BLaER1 treated with 17β-estradiol and CSF1 and Interleukin-3, amounts not matched to agents 10 nM and 100 nM (cell line): ENCODE measurements at regions not wholly inside any gene's neighbourhood (a gene's known extent, or its start where the extent isn't known, plus 50 kb on each side); places are given as distances from the start of the nearest gene placed in this dataset.

Experiments used
- H3K27ac ChIP-seq, 11 experiments: shearing (Covaris generic); formaldehyde crosslinking; 2 replicates each; pipeline ENCODE4 v1.8.1; 2022
- H3K27me3 ChIP-seq, 11 experiments: shearing (Covaris generic); formaldehyde crosslinking; 2 replicates each; pipeline ENCODE4 v1.8.1; 2022
- H3K36me3 ChIP-seq, 11 experiments: shearing (Covaris generic); formaldehyde crosslinking; 2 replicates each; pipeline ENCODE4 v1.8.1; 2022
- H3K4me1 ChIP-seq, 10 experiments: shearing (Covaris generic); formaldehyde crosslinking; 2 replicates each; pipeline ENCODE4 v1.8.1; 2022
- H3K4me2 ChIP-seq, 11 experiments: shearing (Covaris generic); formaldehyde crosslinking; 2 replicates each; pipeline ENCODE4 v1.8.1; 2022
- H3K4me3 ChIP-seq, 10 experiments: shearing (Covaris generic); formaldehyde crosslinking; 2 replicates each; pipeline ENCODE4 v1.8.1; 2022
- H3K9ac ChIP-seq, 11 experiments: shearing (Covaris generic); formaldehyde crosslinking; 2 replicates each; pipeline ENCODE4 v1.8.1; 2022
- H3K9me3 ChIP-seq, 11 experiments: shearing (Covaris generic); formaldehyde crosslinking; replicated peaks in 1 of 11; 2 replicates each; pipeline ENCODE4 v1.8.1; 2022
- H4K20me1 ChIP-seq, 11 experiments: shearing (Covaris generic); formaldehyde crosslinking; 2 replicates each; pipeline ENCODE4 v1.8.1; 2022
- Cebpa-rat ChIP-seq, 11 experiments: shearing (Covaris generic); IDR thresholded peaks; 2 replicates each; pipeline ENCODE4 v1.8.1; 2022

GRCh38 chrX:13927175-13927574 is 102.5 kb downstream of the GEMIN8 start:
- no peaks in the 10 kb centered on the region; a peak in 2 of 22 replicates for H4K20me1 ChIP-seq
- no peaks in the 10 kb centered on the region for H3K36me3 ChIP-seq
- H3K9me3 ChIP-seq = peaks cover 0 to 8% (median 0%) of the 10 kb centered on the region in 11 experiments; a peak in 3 of 22 replicates
- no peak overlapping the region for H3K4me3 ChIP-seq
- peaks cover 0 to 6% (median 5%) of the 10 kb centered on the region in 10 experiments; a peak in 13 of 20 replicates for H3K4me1 ChIP-seq
- no peak overlapping the region for H3K27ac ChIP-seq
- TF ChIP-seq Cebpa-rat (IDR thresholded peaks at IDR 0.05) = no peak
- H3K4me2 ChIP-seq = no peak overlapping the region
- peaks cover 88 to 99% (median 97%) of the 10 kb centered on the region in 11 experiments for H3K27me3 ChIP-seq
- no peak overlapping the region for H3K9ac ChIP-seq

GRCh38 chrX:13923845-13924244 is 105.8 kb downstream of the GEMIN8 start:
- Histone ChIP-seq H3K4me2 (no peak overlapping the region), H4K20me1 (no peaks in the 10 kb centered on the region; a peak in 2 of 22 replicates), H3K4me1 (no peaks in the 10 kb centered on the region; a peak in 1 of 20 replicates), H3K4me3 (no peak overlapping the region), H3K9ac (no peak overlapping the region), H3K27me3 (peaks cover 91 to 100% (median 98%) of the 10 kb centered on the region in 11 experiments), H3K9me3 (no peaks in the 10 kb centered on the region; a peak in 3 of 22 replicates), H3K36me3 (no peaks in the 10 kb centered on the region), H3K27ac (no peak overlapping the region)
- no peak for TF ChIP-seq Cebpa-rat (IDR thresholded peaks at IDR 0.05)

GRCh38 chrX:13923289-13923688 is 106.4 kb upstream of the GPM6B start:
- Histone ChIP-seq H4K20me1 (no peaks in the 10 kb centered on the region; a peak in 2 of 22 replicates), H3K9ac (no peak overlapping the region), H3K4me3 (no peak overlapping the region), H3K4me1 (no peaks in the 10 kb centered on the region; a peak in 1 of 20 replicates), H3K27ac (no peak overlapping the region), H3K36me3 (no peaks in the 10 kb centered on the region), H3K27me3 (peaks cover 91 to 100% (median 98%) of the 10 kb centered on the region in 11 experiments), H3K9me3 (no peaks in the 10 kb centered on the region; a peak in 1 of 22 replicates), H3K4me2 (no peak overlapping the region)
- no peak for TF ChIP-seq Cebpa-rat (IDR thresholded peaks at IDR 0.05)

GRCh38 chrX:13917507-13917906 is 100.6 kb upstream of the GPM6B start:
- Histone ChIP-seq H3K9me3 (peaks cover 0 to 4% (median 0%) of the 10 kb centered on the region in 11 experiments; a peak in 3 of 22 replicates), H3K4me3 (no peak overlapping the region), H3K27me3 (peaks cover 93 to 100% (median 99%) of the 10 kb centered on the region in 11 experiments), H3K9ac (no peak overlapping the region), H3K4me2 (no peak overlapping the region), H3K4me1 (no peaks in the 10 kb centered on the region), H3K36me3 (no peaks in the 10 kb centered on the region), H4K20me1 (no peaks in the 10 kb centered on the region; a peak in 1 of 22 replicates), H3K27ac (no peak overlapping the region)
- TF ChIP-seq Cebpa-rat (IDR thresholded peaks at IDR 0.05) = no peak

GRCh38 chrX:13911586-13911985 is 94.7 kb upstream of the GPM6B start:
- H3K27ac ChIP-seq = no peak overlapping the region
- no peak overlapping the region for H3K4me3 ChIP-seq
- H4K20me1 ChIP-seq = peaks cover 0 to 4% (median 0%) of the 10 kb centered on the region in 11 experiments; a peak in 2 of 22 replicates
- H3K36me3 ChIP-seq = no peaks in the 10 kb centered on the region
- no peaks in the 10 kb centered on the region for H3K4me1 ChIP-seq
- H3K4me2 ChIP-seq = no peak overlapping the region
- H3K9ac ChIP-seq = no peak overlapping the region
- H3K27me3 ChIP-seq = peaks cover 98 to 100% (median 100%) of the 10 kb centered on the region in 11 experiments
- peaks cover 0 to 4% (median 0%) of the 10 kb centered on the region in 11 experiments; a peak in 3 of 22 replicates for H3K9me3 ChIP-seq
- no peak for TF ChIP-seq Cebpa-rat (IDR thresholded peaks at IDR 0.05)

GRCh38 chrX:13906093-13906492 is 89.2 kb upstream of the GPM6B start:
- Histone ChIP-seq H3K36me3 (no peaks in the 10 kb centered on the region), H3K27ac (no peak overlapping the region), H3K9me3 (peaks cover 0 to 4% (median 0%) of the 10 kb centered on the region in 11 experiments; a peak in 2 of 22 replicates), H3K9ac (no peak overlapping the region), H3K27me3 (peaks cover 98 to 100% (median 99%) of the 10 kb centered on the region in 11 experiments), H3K4me1 (peaks cover 0 to 9% (median 0%) of the 10 kb centered on the region in 10 experiments; a peak in 2 of 20 replicates), H4K20me1 (peaks cover 0 to 4% (median 0%) of the 10 kb centered on the region in 11 experiments; a peak in 4 of 22 replicates), H3K4me2 (peak overlapping the region in 1 of 11 experiments; percentile 3; a peak in 2 of 22 replicates), H3K4me3 (no peak overlapping the region)
- no peak for TF ChIP-seq Cebpa-rat (IDR thresholded peaks at IDR 0.05)

- peaks cover 0 to 9% (median 0%) of the 10 kb centered on the region in 10 experiments; a peak in 2 of 20 replicates for H3K4me1 ChIP-seq
- H3K27ac ChIP-seq = no peak overlapping the region
- no peak overlapping the region for H3K4me3 ChIP-seq
- no peaks in the 10 kb centered on the region for H3K36me3 ChIP-seq
- H3K9me3 ChIP-seq = peaks cover 0 to 5% (median 0%) of the 10 kb centered on the region in 11 experiments; a peak in 4 of 22 replicates
- H3K9ac ChIP-seq = no peak overlapping the region
- H4K20me1 ChIP-seq = peaks cover 0 to 4% (median 0%) of the 10 kb centered on the region in 11 experiments; a peak in 3 of 22 replicates
- no peak for TF ChIP-seq Cebpa-rat (IDR thresholded peaks at IDR 0.05)
- H3K27me3 ChIP-seq = peaks cover 96 to 100% (median 99%) of the 10 kb centered on the region in 11 experiments
- H3K4me2 ChIP-seq = no peak overlapping the region
Observed at GRCh38 chrX:13903405-13903804, 86.5 kb upstream of the GPM6B start.

GRCh38 chrX:13902406-13902805 is 85.5 kb upstream of the GPM6B start:
- peaks cover 0 to 4% (median 0%) of the 10 kb centered on the region in 11 experiments; a peak in 3 of 22 replicates for H4K20me1 ChIP-seq
- no peak overlapping the region for H3K27ac ChIP-seq
- no peak for TF ChIP-seq Cebpa-rat (IDR thresholded peaks at IDR 0.05)
- H3K4me2 ChIP-seq = no peak overlapping the region
- no peak overlapping the region for H3K4me3 ChIP-seq
- peaks cover 0 to 9% (median 0%) of the 10 kb centered on the region in 10 experiments; a peak in 2 of 20 replicates for H3K4me1 ChIP-seq
- H3K27me3 ChIP-seq = peaks cover 96 to 100% (median 99%) of the 10 kb centered on the region in 11 experiments
- H3K36me3 ChIP-seq = no peaks in the 10 kb centered on the region
- no peak overlapping the region for H3K9ac ChIP-seq
- peaks cover 0 to 11% (median 0%) of the 10 kb centered on the region in 11 experiments; a peak in 7 of 22 replicates for H3K9me3 ChIP-seq

GRCh38 chrX:13901354-13901753 is 84.5 kb upstream of the GPM6B start:
- H3K4me3 ChIP-seq = no peak overlapping the region
- H3K27me3 ChIP-seq = peaks cover 96 to 100% (median 99%) of the 10 kb centered on the region in 11 experiments
- H3K4me1 ChIP-seq = peaks cover 0 to 9% (median 0%) of the 10 kb centered on the region in 10 experiments; a peak in 2 of 20 replicates
- peaks cover 0 to 4% (median 0%) of the 10 kb centered on the region in 11 experiments; a peak in 3 of 22 replicates for H4K20me1 ChIP-seq
- H3K4me2 ChIP-seq = no peak overlapping the region
- H3K9ac ChIP-seq = no peak overlapping the region
- peaks cover 0 to 11% (median 0%) of the 10 kb centered on the region in 11 experiments; a peak in 7 of 22 replicates for H3K9me3 ChIP-seq
- H3K36me3 ChIP-seq = no peaks in the 10 kb centered on the region
- H3K27ac ChIP-seq = no peak overlapping the region
- TF ChIP-seq Cebpa-rat (IDR thresholded peaks at IDR 0.05) = no peak
